Peyer's patch (tissue), 4 donors: ENCODE measurements at regions not wholly inside any gene's neighbourhood (a gene's known extent, or its start where the extent isn't known, plus 50 kb on each side); places are given as distances from the start of the nearest gene placed in this dataset.

Source experiments
- CTCF ChIP-seq, 6 experiments: fragments of 450-650 bp in 4 of 6; fragments of 200-600 bp in 2 of 6; sonication (generic) in 1 of 6; IDR thresholded peaks; one replicate each; pipeline ENCODE4 v1.5.1; 2017 to 2019; ENCODE audit warnings: antibody characterized with exemption in 6 of 6, mild to moderate bottlenecking in 3 of 6, moderate library complexity in 1 of 6
- POLR2A ChIP-seq, 2 donors: fragments of 450-650 bp; IDR thresholded peaks; one replicate each; pipeline ENCODE4 v1.5.1; 2017; ENCODE audit warnings: antibody characterized with exemption in 2 of 2, mild to moderate bottlenecking in 2 of 2, moderate library complexity in 2 of 2

GRCh38 chr9:20033511-20033910, 244.7 kb upstream of the SLC24A2 start:
- TF ChIP-seq CTCF (IDR thresholded peaks at IDR 0.05) (no peak), POLR2A (IDR thresholded peaks at IDR 0.05) (no peak)
